Esophagus muscularis mucosa (tissue), 4 donors: ENCODE measurements at regions not wholly inside any gene's neighbourhood (a gene's known extent, or its start where the extent isn't known, plus 50 kb on each side); places are given as distances from the start of the nearest gene placed in this dataset.

Source experiments
- DNase-seq: peaks from one replicate; pipeline ENCODE4 v3.0.0-alpha.2; 2017; ENCODE audit errors: extremely low spot score
- H3K27ac ChIP-seq, 4 donors: fragments of 200-600 bp; sonication (generic); replicated peaks in 1 of 4; 1 replicate in 3 of 4; 2 replicates in 1 of 4; pipeline ENCODE4 v1.5.1; 2016 to 2019; ENCODE audit warnings: mild to moderate bottlenecking in 1 of 4
- H3K27me3 ChIP-seq, 4 donors: fragments of 200-600 bp; sonication (generic); one replicate each; pipeline versions ENCODE4 v1.5.1 to v1.6.0; 2016 to 2019
- H3K36me3 ChIP-seq, 4 donors: fragments of 200-600 bp; sonication (generic); one replicate each; pipeline ENCODE4 v1.5.1; 2016 to 2019
- H3K4me1 ChIP-seq, 4 donors: fragments of 200-600 bp; sonication (generic); one replicate each; pipeline ENCODE4 v1.5.1; 2016 to 2019
- H3K4me3 ChIP-seq, 4 donors: fragments of 200-600 bp; sonication (generic); 1 replicate in 2 of 4; 2 replicates in 2 of 4; pipeline ENCODE4 v1.5.1; 2016 to 2019; ENCODE audit warnings: mild to moderate bottlenecking in 4 of 4, moderate library complexity in 1 of 4
- H3K9me3 ChIP-seq, 4 donors: fragments of 200-600 bp; sonication (generic); 1 replicate in 3 of 4; 2 replicates in 1 of 4; pipeline ENCODE4 v1.5.1; 2016 to 2019
- CTCF ChIP-seq, 3 experiments: fragments of 200-600 bp in 2 of 3; fragments of 450-650 bp in 1 of 3; sonication (generic) in 2 of 3; IDR thresholded peaks; one replicate each; pipeline ENCODE4 v1.5.1; 2017 to 2019; ENCODE audit warnings: antibody characterized with exemption in 3 of 3, mild to moderate bottlenecking in 2 of 3, moderate library complexity in 1 of 3
- EP300 ChIP-seq: sonication (generic); formaldehyde crosslinking; IDR thresholded peaks from one replicate; pipeline ENCODE4 v1.6.1; 2017; ENCODE audit warnings: antibody characterized with exemption
- POLR2A ChIP-seq: fragments of 450-650 bp; IDR thresholded peaks from one replicate; pipeline ENCODE4 v1.6.1; 2017; ENCODE audit warnings: antibody characterized with exemption, moderate library complexity, mild to moderate bottlenecking, low read depth
- POLR2AphosphoS5 ChIP-seq, 2 donors: sonication (generic); formaldehyde crosslinking; IDR thresholded peaks; one replicate each; pipeline ENCODE4 v1.6.1; 2017; ENCODE audit warnings: antibody characterized with exemption in 2 of 2
- WGBS: methylation state at CpG from one replicate; pipeline ENCODE4 v1.1.5; 2018; 5-methylcytosine and 5-hydroxymethylcytosine counted together
- intact Hi-C: fragments of 100-400 bp; cut with DNase I; formaldehyde crosslinking; loops from one replicate; pipeline ENCODE4 v1.15.1; 2023

DNA sequence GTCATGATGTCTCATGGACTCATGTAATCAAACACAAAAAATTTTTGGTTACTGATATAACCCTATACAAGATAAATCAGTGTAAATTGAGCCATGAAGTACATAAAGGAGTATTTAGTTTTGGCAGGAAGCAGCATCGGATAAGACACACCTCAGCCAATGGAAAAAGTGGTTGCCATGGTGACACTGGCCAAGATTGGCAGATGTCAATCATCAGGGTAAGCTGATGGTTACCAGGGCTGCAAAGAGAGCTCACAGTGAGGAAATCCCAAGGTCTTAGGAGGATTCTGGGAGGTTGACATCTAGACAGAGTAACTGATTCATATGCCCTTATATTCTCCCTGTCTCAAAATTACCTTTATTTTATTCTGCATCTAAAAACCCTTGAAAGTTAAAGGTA is 203.8 kb upstream of the PCSK2 start:
- Histone ChIP-seq H3K9me3 (no peaks in the 10 kb centered on the region), H3K4me1 (peaks cover 0 to 14% (median 0%) of the 10 kb centered on the region in 4 donors), H3K4me3 (no peak overlapping the region), H3K36me3 (no peaks in the 10 kb centered on the region), H3K27me3 (no peaks in the 10 kb centered on the region), H3K27ac (no peak overlapping the region)
- DNase-seq = no peak
- whole genome bisulfite sequencing = 75% methylated on average over 1 of the region's 1 CpG
- intact Hi-C loops = no loop called here
- TF ChIP-seq POLR2AphosphoS5 (IDR thresholded peaks at IDR 0.05) = no peak
- no peak for TF ChIP-seq POLR2A
- no peak for TF ChIP-seq CTCF (IDR thresholded peaks at IDR 0.05)
- TF ChIP-seq EP300 = no peak

DNA sequence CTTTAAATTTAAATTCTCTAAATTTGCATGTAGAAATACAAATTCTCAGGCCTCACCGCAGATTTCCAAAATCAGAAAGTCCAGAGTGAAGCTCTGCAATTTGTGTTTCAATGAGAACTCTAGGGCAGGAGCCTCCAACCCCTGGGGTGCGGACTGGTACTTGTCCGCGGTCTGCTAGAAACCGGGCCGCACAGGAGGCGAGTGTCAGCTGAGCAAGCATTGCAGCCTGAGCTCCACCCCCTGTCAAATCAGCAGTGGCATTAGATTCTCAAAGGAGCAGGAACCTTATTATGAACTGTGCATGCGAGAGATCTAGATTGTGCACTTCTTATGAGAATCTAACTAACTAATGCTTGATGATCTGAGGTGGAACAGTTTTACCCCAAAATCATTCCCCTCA is 203.0 kb upstream of the PCSK2 start:
- WGBS = 64% methylated on average over 7 of the region's 8 CpGs
- no peak overlapping the region for H3K4me3 ChIP-seq
- no peak for DNase-seq
- H3K9me3 ChIP-seq = peaks cover 0 to 4% (median 0%) of the 10 kb centered on the region in 4 donors
- H3K36me3 ChIP-seq = no peaks in the 10 kb centered on the region
- no peaks in the 10 kb centered on the region for H3K27me3 ChIP-seq
- intact Hi-C loops = no loop called here
- peaks cover 0 to 14% (median 0%) of the 10 kb centered on the region in 4 donors for H3K4me1 ChIP-seq
- TF ChIP-seq POLR2A (no peak), EP300 (no peak), POLR2AphosphoS5 (IDR thresholded peaks at IDR 0.05) (no peak), CTCF (IDR thresholded peaks at IDR 0.05) (no peak)
- H3K27ac ChIP-seq = no peak overlapping the region

GRCh38 chr20:17024513-17025119 is 202.2 kb upstream of the PCSK2 start:
- peaks cover 0 to 14% (median 0%) of the 10 kb centered on the region in 4 donors for H3K4me1 ChIP-seq
- no peak overlapping the region for H3K27ac ChIP-seq
- DNase-seq = no peak
- WGBS = 51% methylated on average over 5 of the region's 5 CpGs
- no peaks in the 10 kb centered on the region for H3K27me3 ChIP-seq
- intact Hi-C loops = no loop called here
- peaks cover 0 to 4% (median 0%) of the 10 kb centered on the region in 4 donors for H3K9me3 ChIP-seq
- no peak for TF ChIP-seq EP300
- no peak for TF ChIP-seq CTCF (IDR thresholded peaks at IDR 0.05)
- no peak for TF ChIP-seq POLR2AphosphoS5 (IDR thresholded peaks at IDR 0.05)
- no peaks in the 10 kb centered on the region for H3K36me3 ChIP-seq
- H3K4me3 ChIP-seq = no peak overlapping the region

DNA sequence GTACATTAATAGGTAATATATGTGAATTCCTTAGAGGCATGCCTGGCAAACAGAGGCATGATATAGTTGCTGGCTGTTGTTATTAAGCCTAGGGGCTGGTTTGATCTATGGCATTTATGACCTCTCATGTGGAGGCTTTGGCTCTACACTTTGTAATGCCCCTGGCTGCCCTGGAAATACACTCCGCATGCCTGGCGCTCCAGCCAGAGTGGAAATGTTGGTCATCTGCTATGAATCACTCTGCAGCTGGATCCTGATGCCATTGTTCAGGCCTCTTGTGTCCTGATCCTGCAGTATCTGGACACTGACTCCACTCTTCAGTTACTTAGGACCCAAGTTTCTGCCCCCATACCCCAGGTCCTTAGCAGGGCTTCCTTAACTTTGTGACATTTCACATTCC is 200.5 kb upstream of the PCSK2 start:
- H3K36me3 ChIP-seq = no peaks in the 10 kb centered on the region
- no peak for DNase-seq
- H3K27me3 ChIP-seq = no peaks in the 10 kb centered on the region
- peaks cover 0 to 4% (median 0%) of the 10 kb centered on the region in 4 donors for H3K9me3 ChIP-seq
- 100% methylated on average over 2 of the region's 2 CpGs for WGBS
- no peak overlapping the region for H3K4me3 ChIP-seq
- intact Hi-C loops = no loop called here
- H3K4me1 ChIP-seq = peaks cover 0 to 14% (median 0%) of the 10 kb centered on the region in 4 donors
- no peak for TF ChIP-seq CTCF (IDR thresholded peaks at IDR 0.05)
- no peak for TF ChIP-seq POLR2AphosphoS5 (IDR thresholded peaks at IDR 0.05)
- TF ChIP-seq EP300 = no peak
- no peak for TF ChIP-seq POLR2A
- no peak overlapping the region for H3K27ac ChIP-seq

DNA sequence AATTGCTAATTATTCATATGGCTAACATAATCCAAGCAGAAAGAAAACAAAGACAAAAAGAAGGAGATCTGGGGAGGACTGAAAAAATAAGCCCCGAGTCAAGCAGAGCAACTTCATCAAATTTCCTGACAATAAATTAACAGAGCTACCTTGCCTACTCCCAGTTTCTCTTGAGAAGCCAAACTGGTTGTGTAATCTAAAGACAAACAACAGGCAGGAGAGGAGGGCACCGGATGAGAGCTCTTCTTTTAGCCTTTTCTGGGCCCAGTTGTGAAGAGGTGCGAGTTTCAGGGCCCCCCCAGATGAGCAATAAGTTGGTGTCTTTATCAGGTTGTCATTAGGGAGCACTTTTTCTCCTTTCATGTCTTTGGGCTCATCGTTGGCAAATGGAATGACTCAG is 197.1 kb upstream of the PCSK2 start:
- Histone ChIP-seq H3K4me3 (no peak overlapping the region), H3K27ac (no peak overlapping the region), H3K27me3 (no peaks in the 10 kb centered on the region), H3K9me3 (peaks cover 0 to 4% (median 0%) of the 10 kb centered on the region in 4 donors), H3K4me1 (peaks cover 0 to 5% (median 0%) of the 10 kb centered on the region in 4 donors), H3K36me3 (no peaks in the 10 kb centered on the region)
- TF ChIP-seq POLR2A (no peak), CTCF (IDR thresholded peaks at IDR 0.05) (no peak), EP300 (no peak), POLR2AphosphoS5 (IDR thresholded peaks at IDR 0.05) (no peak)
- intact Hi-C loops = no loop called here
- WGBS = 60% methylated on average over 4 of the region's 4 CpGs
- DNase-seq = no peak
